Heart right ventricle (tissue), 16 donors: ENCODE measurements at regions not wholly inside any gene's neighbourhood (a gene's known extent, or its start where the extent isn't known, plus 50 kb on each side); places are given as distances from the start of the nearest gene placed in this dataset.

Experiments
- ATAC-seq, 8 donors: fragments of 200-7000 bp; cut with Tn5 transposase; one replicate each; pipeline ENCODE4 v1.9.1; 2020; ENCODE audit warnings: mild to moderate bottlenecking in 8 of 8, moderate library complexity in 8 of 8, moderate number of reproducible peaks in 1 of 8
- DNase-seq, 2 donors: peaks; one replicate each; pipeline ENCODE4 v3.0.0-alpha.2; 2020
- H3K27ac ChIP-seq, 10 donors: fragments of 200-600 bp; sonication (generic) in 2 of 10; one replicate each; pipeline versions ENCODE4 v1.5.0 to v1.8.0; 2020 to 2022; ENCODE audit warnings: mild to moderate bottlenecking in 3 of 10
- H3K27me3 ChIP-seq, 7 donors: fragments of 200-600 bp; one replicate each; pipeline ENCODE4 v1.8.0; 2021 to 2022; ENCODE audit warnings: mild to moderate bottlenecking in 2 of 7
- H3K36me3 ChIP-seq, 9 donors: fragments of 200-600 bp; sonication (generic) in 1 of 9; one replicate each; pipeline versions ENCODE4 v1.5.0 to v1.8.0; 2020 to 2022; ENCODE audit warnings: mild to moderate bottlenecking in 2 of 9
- H3K4me1 ChIP-seq, 9 donors: fragments of 200-600 bp; sonication (generic) in 1 of 9; one replicate each; pipeline versions ENCODE4 v1.5.0 to v1.8.0; 2020 to 2022; ENCODE audit warnings: mild to moderate bottlenecking in 4 of 9
- H3K4me3 ChIP-seq, 10 donors: fragments of 200-600 bp; sonication (generic) in 2 of 10; one replicate each; pipeline versions ENCODE4 v1.5.0 to v1.8.0; 2020 to 2022; ENCODE audit warnings: mild to moderate bottlenecking in 7 of 10, moderate library complexity in 2 of 10
- H3K9me3 ChIP-seq, 11 donors: fragments of 200-600 bp in 10 of 11; sonication (generic) in 2 of 11; one replicate each; pipeline versions ENCODE4 v1.5.0 to v1.8.0; 2013 to 2022; ENCODE audit warnings: mild to moderate bottlenecking in 2 of 11, control low read depth in 1 of 11, moderate library complexity in 1 of 11
- CTCF ChIP-seq, 9 donors: fragments of 200-600 bp; sonication (generic) in 2 of 9; IDR thresholded peaks; one replicate each; pipeline versions ENCODE4 v1.5.0 to v1.8.0; 2021 to 2022; ENCODE audit warnings: antibody characterized with exemption in 9 of 9, mild to moderate bottlenecking in 5 of 9, moderate library complexity in 1 of 9
- WGBS, 2 donors: extraction: QIAGEN DNeasy Blood & Tissue Kit; methylation state at CpG; one replicate each; pipeline ENCODE4 v1.1.7; 2013; ENCODE audit warnings: inconsistent platforms in 1 of 2; 5-methylcytosine and 5-hydroxymethylcytosine counted together
- intact Hi-C, 10 donors: fragments of 100-400 bp; cut with DNase I; formaldehyde crosslinking; loops; one replicate each; pipeline versions ENCODE4 v1.11.1 to v1.14.2; 2022
- donor health status: Arrhythmogenic right ventricular cardiomyopathy.
- donor health status: ischemic (EF 13 %, LVEDD 7.1; RV severe dilation, severe dysfunction).
- donor health status: healthy with polysubstance abuse.
- donor health status: DM: no; HTN: yes; CAD: no.
- donor health status: DM: no; HTN: no; CAD: no.
- donor health status: ischemic (EF 25% LVEDD 6.9; RV normal size, moderate dysfunction).
- donor health status: ischemic (EF 25% LVEDD 5.7; RV mildly dilated, moderate dysfunction).
- donor health status: healthy.
- donor health status: DM: yes; HTN: yes; CAD: no.
- donor health status: Ischemic cardiomyopathy.
- donor health status: ischemic (EF 35%, LVEDD 5.7; RV mildly dilated, moderate dysfunction).
- donor health status: nonischemic (EF 11% LVEDD 7.7; RV severe dilation, severe dysfunction).
- donor health status: DM: yes; HTN: yes; CAD: no.
- donor health status: PGD.
- donor health status: ischemic (EF 29% LVEDD 5.4; RV normal size, mild dysfunction).
- donor health status: nonischemic (EF 23%, LVEDD 6.1; RV moderate dilation, normal function).

GRCh38 chr3:146817704-146818103, 212.6 kb upstream of the PLSCR5 start:
- Histone ChIP-seq H3K36me3 (no peaks in the 10 kb centered on the region), H3K4me3 (no peak overlapping the region), H3K4me1 (no peaks in the 10 kb centered on the region), H3K27me3 (peaks cover 0 to 2% (median 0%) of the 10 kb centered on the region in 7 donors), H3K27ac (no peak overlapping the region), H3K9me3 (no peaks in the 10 kb centered on the region)
- TF ChIP-seq CTCF (IDR thresholded peaks at IDR 0.05): peak in 7 of 9 donors; percentile 24 to 54 (median 46)
- WGBS, 2 donors: 56 to 60% methylated on average over 2 of the region's 2 CpGs
- DNase-seq (no peak), ATAC-seq (peak in 1 of 8 donors; percentile 31)
- intact Hi-C loops: loop anchor here in 8 of 10 donors (2.0 to 10.0 kb wide), 4 partner anchors 367 to 377 kb away; no protein-coding TSS in a partner anchor

GRCh38 chr3:146814601-146815315, 209.6 kb upstream of the PLSCR5 start:
- 83 to 91% methylated on average over 1 of the region's 1 CpG for WGBS, 2 donors
- ATAC-seq: no peak
- Histone ChIP-seq H3K4me1 (no peaks in the 10 kb centered on the region), H3K9me3 (no peaks in the 10 kb centered on the region), H3K27me3 (peaks cover 0 to 2% (median 0%) of the 10 kb centered on the region in 7 donors), H3K4me3 (no peak overlapping the region), H3K36me3 (no peaks in the 10 kb centered on the region), H3K27ac (no peak overlapping the region)
- intact Hi-C loops: loop anchor here in 7 of 10 donors (5.0 to 10.0 kb wide), 3 partner anchors 370 to 380 kb away; no protein-coding TSS in a partner anchor
- DNase-seq: no peak
- no peak for TF ChIP-seq CTCF (IDR thresholded peaks at IDR 0.05)

- Histone ChIP-seq H3K9me3 (no peaks in the 10 kb centered on the region), H3K36me3 (no peaks in the 10 kb centered on the region), H3K27me3 (peaks cover 0 to 2% (median 0%) of the 10 kb centered on the region in 7 donors), H3K4me3 (no peak overlapping the region), H3K27ac (no peak overlapping the region), H3K4me1 (no peaks in the 10 kb centered on the region)
- WGBS, 2 donors: 48 to 63% methylated on average over 1 of the region's 1 CpG
- intact Hi-C loops: loop anchor here in 2 of 10 donors (10.0 kb wide), 2 partner anchors 371 to 381 kb away; no protein-coding TSS in a partner anchor
- DNase-seq (no peak), ATAC-seq (no peak)
- no peak for TF ChIP-seq CTCF (IDR thresholded peaks at IDR 0.05)
These were observed 208.3 kb upstream of the PLSCR5 start for GRCh38 chr3:146813496-146813895.

- no peak for TF ChIP-seq CTCF (IDR thresholded peaks at IDR 0.05)
- ATAC-seq: peak in 5 of 8 donors; percentile 51 to 64 (median 53)
- Histone ChIP-seq H3K36me3 (no peaks in the 10 kb centered on the region), H3K4me3 (no peak overlapping the region), H3K9me3 (no peaks in the 10 kb centered on the region), H3K27ac (no peak overlapping the region), H3K27me3 (no peaks in the 10 kb centered on the region), H3K4me1 (no peaks in the 10 kb centered on the region)
- WGBS, 2 donors: 37 to 46% methylated on average over 2 of the region's 2 CpGs
- DNase-seq: no peak
- intact Hi-C loops: no loop called here
These were observed 198.6 kb upstream of the PLSCR5 start for GRCh38 chr3:146803745-146804144.
